ENCODE measurements at regions not wholly inside any gene's neighbourhood (a gene's known extent, or its start where the extent isn't known, plus 50 kb on each side); places are given as distances from the start of the nearest gene placed in this dataset.
"Not testable (repeated sequence)": the region's sequence is repeated elsewhere in the genome, so short reads cannot be mapped to it uniquely, and the experiment has no call there.

DNA sequence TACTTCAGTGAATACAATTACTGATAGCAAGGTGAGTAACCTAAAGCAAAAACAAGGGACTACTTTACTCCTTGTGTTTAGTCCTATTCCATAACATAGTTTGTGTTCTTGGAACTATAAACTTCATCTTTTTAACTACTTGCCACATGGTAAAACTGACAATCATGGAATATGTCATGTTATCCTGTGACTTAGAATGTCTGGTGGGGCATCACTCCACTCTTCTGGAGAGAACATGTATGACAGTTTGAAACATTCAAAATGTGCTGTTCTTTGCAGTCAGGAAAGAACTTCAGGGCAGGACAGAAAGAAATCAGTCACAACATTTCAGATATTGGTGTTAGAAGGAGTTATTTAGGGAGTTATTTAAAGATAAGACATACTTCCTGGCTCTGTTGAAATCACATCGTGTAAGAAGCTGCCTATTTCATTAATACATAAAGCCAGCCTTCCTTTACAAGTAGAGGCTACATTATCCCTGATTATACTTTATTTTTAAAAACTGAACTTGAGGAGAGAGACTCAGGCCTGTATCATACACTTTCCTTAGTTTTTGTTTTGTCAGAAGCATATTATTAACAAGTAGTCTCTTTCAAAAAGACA lies 184.9 kb downstream of the SPATA31A6 start:
- BruUV-seq (replicated peaks); POLR2A ChIA-PET: not testable (repeated sequence)

GRCh38 chr9:42370172-42370571 lies 186.7 kb downstream of the SPATA31A6 start:
- CTCF ChIA-PET (ENCODE audit: unreplicated experiment); H3K27ac ChIP-seq (ENCODE audit: low read depth, low read length, poor library complexity, severe bottlenecking); DNase-seq (ENCODE audit: low spot score); H3K4me1 ChIP-seq (ENCODE audit: insufficient read depth, low read length, poor library complexity, severe bottlenecking); H3K9me2 ChIP-seq (ENCODE audit: insufficient read depth, low read length); POLR2A ChIA-PET; H3K4me2 ChIP-seq (ENCODE audit: low read length); H3K36me3 ChIP-seq (ENCODE audit: insufficient read depth, low read length); H4K20me1 ChIP-seq (ENCODE audit: insufficient read depth, low read length); H2AFZ ChIP-seq (ENCODE audit: low read length); BruUV-seq (replicated peaks); intact Hi-C loops (cut with micrococcal nuclease; ENCODE audit: unreplicated experiment); H3K9me3 ChIP-seq (ENCODE audit: low read length); H3K4me3 ChIP-seq (ENCODE audit: low read depth, low read length, poor library complexity, severe bottlenecking); H3K79me2 ChIP-seq (ENCODE audit: insufficient read depth, low read depth, low read length): not testable (repeated sequence)

More for the DNA sequence above, 184.9 kb downstream of the SPATA31A6 start:
- H3K27ac ChIP-seq (ENCODE audit: low read depth, low read length, poor library complexity, severe bottlenecking); H4K20me1 ChIP-seq (ENCODE audit: insufficient read depth, low read length); H2AFZ ChIP-seq (ENCODE audit: low read length); H3K4me1 ChIP-seq (ENCODE audit: insufficient read depth, low read length, poor library complexity, severe bottlenecking); DNase-seq (ENCODE audit: low spot score); H3K36me3 ChIP-seq (ENCODE audit: insufficient read depth, low read length); H3K79me2 ChIP-seq (ENCODE audit: insufficient read depth, low read depth, low read length); H3K9me3 ChIP-seq (ENCODE audit: low read length); intact Hi-C loops (cut with micrococcal nuclease; ENCODE audit: unreplicated experiment); H3K4me2 ChIP-seq (ENCODE audit: low read length); H3K9me2 ChIP-seq (ENCODE audit: insufficient read depth, low read length); H3K4me3 ChIP-seq (ENCODE audit: low read depth, low read length, poor library complexity, severe bottlenecking); CTCF ChIA-PET (ENCODE audit: unreplicated experiment): not testable (repeated sequence)

DNA sequence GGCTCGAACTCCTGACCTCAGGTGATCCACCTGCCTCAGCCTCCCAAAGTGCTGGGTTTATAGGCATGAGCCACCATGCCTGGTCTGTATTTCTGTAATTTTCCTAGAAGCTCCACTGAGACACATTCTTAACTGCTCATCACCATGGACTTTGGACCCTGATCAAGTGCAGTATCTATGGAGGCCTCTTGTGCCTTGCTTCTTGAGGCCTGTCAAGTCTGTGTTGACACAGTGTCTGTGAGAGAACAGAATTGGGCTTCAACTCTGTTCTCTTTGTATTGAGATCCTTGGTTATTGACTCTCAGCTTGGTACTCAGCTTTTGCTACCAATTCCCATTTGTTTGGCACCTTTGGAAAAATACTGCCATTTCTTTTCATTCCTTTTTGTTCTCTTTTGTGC lies 188.0 kb downstream of the SPATA31A6 start:
- H3K4me2 ChIP-seq (ENCODE audit: low read length); H3K27ac ChIP-seq (ENCODE audit: low read depth, low read length, poor library complexity, severe bottlenecking); DNase-seq (ENCODE audit: low spot score); H3K9me2 ChIP-seq (ENCODE audit: insufficient read depth, low read length); H3K9me3 ChIP-seq (ENCODE audit: low read length); BruUV-seq (replicated peaks); POLR2A ChIA-PET; CTCF ChIA-PET (ENCODE audit: unreplicated experiment); H3K4me1 ChIP-seq (ENCODE audit: insufficient read depth, low read length, poor library complexity, severe bottlenecking); H4K20me1 ChIP-seq (ENCODE audit: insufficient read depth, low read length); H3K79me2 ChIP-seq (ENCODE audit: insufficient read depth, low read depth, low read length); H3K36me3 ChIP-seq (ENCODE audit: insufficient read depth, low read length); H3K4me3 ChIP-seq (ENCODE audit: low read depth, low read length, poor library complexity, severe bottlenecking); H2AFZ ChIP-seq (ENCODE audit: low read length); intact Hi-C loops (cut with micrococcal nuclease; ENCODE audit: unreplicated experiment): not testable (repeated sequence)

GRCh38 chr9:42377530-42378417 lies 194.3 kb downstream of the SPATA31A6 start:
- BruUV-seq (replicated peaks); H3K36me3 ChIP-seq (ENCODE audit: insufficient read depth, low read length); H4K20me1 ChIP-seq (ENCODE audit: insufficient read depth, low read length); H3K79me2 ChIP-seq (ENCODE audit: insufficient read depth, low read depth, low read length); H3K9me2 ChIP-seq (ENCODE audit: insufficient read depth, low read length); H3K27ac ChIP-seq (ENCODE audit: low read depth, low read length, poor library complexity, severe bottlenecking); CTCF ChIA-PET (ENCODE audit: unreplicated experiment); DNase-seq (ENCODE audit: low spot score); H3K9me3 ChIP-seq (ENCODE audit: low read length); H3K4me1 ChIP-seq (ENCODE audit: insufficient read depth, low read length, poor library complexity, severe bottlenecking); intact Hi-C loops (cut with micrococcal nuclease; ENCODE audit: unreplicated experiment); H3K4me2 ChIP-seq (ENCODE audit: low read length); H3K4me3 ChIP-seq (ENCODE audit: low read depth, low read length, poor library complexity, severe bottlenecking); POLR2A ChIA-PET; H2AFZ ChIP-seq (ENCODE audit: low read length): not testable (repeated sequence)

All from OCI-LY7 (cell line).